HG03378 (cell line): ENCODE measurements at regions not wholly inside any gene's neighbourhood (a gene's known extent, or its start where the extent isn't known, plus 50 kb on each side); places are given as distances from the start of the nearest gene placed in this dataset.
A peak's percentile ranks its signal among the peaks of the same experiment; 100 is the strongest.

Experiments
- ATAC-seq: cut with Tn5 transposase; IDR thresholded peaks from one replicate; pipeline ENCODE4 v1.9.1; 2021; ENCODE audit warnings: mild to moderate bottlenecking, moderate library complexity; ENCODE audit not compliant: unreplicated experiment

DNA sequence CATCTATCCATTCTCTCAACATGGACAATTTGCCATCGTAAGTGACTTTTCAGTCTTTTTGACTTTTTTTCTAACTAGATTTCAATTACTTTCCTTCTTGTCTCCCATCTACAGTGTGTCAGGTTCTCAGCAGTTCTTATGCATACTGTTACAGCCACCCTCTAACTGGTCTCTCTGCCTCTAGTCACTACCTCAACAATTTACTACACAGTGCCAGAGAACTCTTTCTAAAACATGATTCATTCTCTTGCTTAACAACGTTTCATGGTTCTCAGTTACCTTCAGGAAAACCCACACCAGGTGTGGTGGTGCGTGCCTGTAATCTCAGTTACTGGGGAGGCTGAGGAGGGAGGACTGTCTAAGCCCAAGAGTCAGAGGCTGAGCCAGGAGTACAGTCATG is 95.4 kb downstream of the DIPK2A start:
- no peak for ATAC-seq

DNA sequence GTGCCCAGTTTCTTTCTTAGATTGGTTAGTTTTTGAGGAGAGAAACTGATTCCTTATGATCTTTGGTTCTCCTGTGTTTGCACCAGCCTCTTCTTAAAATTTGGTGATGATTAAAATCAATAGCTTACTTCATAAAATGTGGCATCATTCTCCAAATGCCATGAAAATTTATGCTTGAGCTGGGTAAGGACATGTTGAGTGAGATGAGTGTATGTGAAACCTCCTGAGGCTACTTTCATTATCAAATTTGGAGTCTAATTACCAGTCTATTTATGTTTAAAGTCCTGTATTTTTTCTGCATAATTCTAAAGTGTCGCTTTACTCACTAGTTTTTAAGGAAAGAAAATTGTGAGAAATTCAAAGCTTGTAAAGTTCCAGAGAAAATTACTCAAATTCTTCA is 102.1 kb downstream of the DIPK2A start:
- ATAC-seq, result no peak

DNA sequence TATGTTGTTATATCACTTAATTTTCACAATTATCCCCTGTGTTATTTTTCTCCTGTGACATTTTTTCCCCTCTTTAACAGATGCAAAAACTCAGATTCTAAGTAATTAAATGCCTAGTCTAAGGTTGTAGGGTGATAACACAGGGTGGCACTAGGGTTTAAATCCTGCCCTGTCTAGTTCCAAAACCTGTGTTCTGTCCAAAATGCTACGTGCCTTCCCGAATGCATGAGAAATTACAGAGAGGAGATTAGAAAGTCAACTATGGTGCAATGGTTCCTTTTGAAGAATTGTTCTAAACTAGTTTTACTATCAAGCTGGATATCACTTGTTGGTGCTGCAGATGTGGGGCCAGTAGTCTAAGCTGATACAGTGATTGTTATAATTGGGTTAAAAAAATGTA is 108.0 kb downstream of the DIPK2A start:
- no peak for ATAC-seq

DNA sequence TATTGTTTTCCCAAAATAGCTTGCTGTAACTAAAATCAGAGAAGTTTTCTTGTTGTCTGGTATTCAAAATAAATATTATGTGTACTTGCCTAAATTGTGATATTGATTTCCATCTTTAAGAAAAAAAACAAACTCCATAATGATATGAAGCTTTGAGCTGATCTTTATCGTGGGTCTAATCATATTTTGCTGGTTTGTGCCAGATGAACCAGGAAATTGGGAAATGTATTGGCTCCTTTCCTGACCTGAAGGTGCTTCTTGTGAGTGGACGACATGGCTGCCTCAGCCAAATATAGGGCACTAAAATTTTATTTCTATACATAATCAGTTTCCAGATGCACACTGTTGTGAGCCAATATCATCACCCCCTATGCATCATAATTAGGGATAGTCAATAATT is 113.3 kb downstream of the DIPK2A start:
- ATAC-seq, result no peak

DNA sequence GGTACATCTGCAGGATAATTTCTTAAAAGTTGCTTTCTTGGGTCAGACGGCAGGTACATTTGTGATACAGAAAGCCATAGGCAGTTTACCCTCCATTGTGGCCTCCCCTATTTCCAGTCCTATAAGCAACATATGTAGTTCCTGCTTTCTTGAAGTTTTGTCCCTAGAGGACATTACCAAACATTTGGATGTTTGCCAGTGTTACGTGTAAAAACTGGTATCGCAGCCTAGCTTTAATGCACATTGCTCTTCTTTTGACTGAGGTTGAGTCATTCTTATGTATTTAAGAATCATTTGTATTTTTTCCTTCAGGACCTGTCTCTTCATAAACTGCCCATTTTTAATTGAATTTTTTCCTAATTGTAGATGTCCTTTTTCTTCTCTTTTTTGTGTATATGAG is 114.3 kb downstream of the DIPK2A start:
- no peak for ATAC-seq

DNA sequence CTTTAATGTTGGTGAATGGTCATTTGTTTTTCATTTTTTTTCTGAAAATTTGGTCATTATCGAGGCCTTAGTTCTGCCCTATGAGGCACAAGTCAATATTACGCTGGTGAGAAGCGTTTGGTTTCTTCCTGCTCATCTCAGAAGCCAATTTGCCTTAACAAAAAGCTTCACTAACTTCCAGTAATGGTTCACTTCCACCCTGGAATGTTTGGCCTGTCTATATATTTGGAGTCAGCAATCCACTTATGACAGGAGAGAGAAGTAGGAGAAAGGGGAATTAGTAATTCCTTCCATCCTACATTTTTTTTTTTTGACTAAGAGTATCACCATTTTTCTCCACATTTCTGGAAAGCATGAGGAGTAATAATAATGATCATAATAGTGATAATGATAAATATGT is 124.4 kb downstream of the DIPK2A start:
- no peak for ATAC-seq

DNA sequence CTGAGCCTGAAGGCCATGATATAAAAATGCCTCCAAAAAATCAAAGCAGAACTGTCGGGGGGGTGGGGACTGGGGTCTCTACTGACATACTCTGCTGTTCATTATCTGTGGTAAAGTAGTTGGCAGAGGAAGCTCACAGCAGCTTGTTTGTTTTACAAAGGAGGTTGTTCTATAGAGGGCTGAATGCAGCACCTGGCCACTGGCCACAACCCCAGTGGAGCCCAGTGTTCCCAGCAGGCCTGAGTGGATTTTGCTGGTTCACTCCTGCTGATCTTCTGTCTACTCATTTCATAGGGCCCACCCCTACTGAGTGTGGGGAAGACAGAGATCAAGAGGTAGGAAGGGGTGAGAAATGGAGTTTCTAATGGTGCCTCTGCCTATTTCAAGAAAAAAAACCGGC is 125.5 kb downstream of the DIPK2A start:
- no peak for ATAC-seq

DNA sequence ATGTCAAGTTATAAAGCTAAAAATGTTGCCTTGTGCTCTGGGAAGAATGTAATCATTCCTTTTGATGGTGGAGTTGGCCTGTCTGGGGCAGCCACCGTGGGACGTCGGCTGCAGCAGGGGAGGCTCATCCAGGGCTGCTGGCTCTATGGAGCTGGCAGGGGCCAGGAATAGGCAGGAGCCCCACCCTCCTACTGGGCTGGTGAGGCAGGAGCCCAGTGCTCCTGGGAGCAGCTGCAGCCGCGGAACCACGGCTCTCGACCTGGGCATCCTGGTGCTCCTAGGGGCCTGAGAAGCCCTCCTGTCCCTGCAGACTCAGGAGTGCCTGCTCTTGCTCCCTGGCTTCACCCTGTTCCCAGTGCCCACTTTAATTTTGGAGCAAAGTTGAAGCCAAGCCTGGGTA is 127.1 kb downstream of the DIPK2A start:
- ATAC-seq, result no peak

DNA sequence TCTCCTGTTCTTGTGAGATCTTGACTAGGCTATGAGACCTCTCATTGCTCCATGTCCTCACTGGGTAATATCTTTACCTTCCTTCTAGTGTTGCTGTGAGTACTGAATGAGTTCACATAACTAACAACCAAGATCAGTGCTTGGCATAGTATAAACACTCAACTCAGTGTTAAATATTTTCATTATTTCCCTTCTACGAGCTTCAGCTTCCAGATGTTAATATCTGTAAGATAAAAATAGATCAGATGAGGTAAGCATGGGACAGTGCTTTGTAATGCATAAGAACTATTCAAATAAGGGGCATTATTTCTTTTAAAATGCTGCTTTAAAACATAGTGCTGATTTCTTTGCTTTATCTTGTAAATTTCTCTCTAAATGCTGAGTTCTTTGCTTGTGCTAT is 130.8 kb downstream of the DIPK2A start:
- no peak for ATAC-seq

DNA sequence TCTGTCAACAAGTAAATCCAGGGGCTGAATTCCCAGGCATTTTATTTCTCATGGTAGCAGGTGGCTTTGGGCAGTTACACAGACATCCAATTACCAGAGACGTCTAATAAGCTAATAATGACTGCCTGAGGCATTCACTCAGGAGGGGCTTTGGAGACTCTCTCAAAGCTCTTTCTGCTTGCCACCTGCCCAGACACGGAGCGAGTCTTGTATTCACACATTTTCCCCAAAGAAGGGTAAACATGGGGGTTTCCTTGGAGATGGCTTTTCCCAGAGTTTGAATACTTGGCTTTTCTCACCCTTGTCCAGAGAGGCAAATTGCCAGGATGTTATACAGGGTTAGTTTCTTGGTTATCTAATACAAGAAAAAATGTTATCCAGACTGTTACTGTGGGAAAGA is 132.6 kb downstream of the DIPK2A start:
- no peak for ATAC-seq

DNA sequence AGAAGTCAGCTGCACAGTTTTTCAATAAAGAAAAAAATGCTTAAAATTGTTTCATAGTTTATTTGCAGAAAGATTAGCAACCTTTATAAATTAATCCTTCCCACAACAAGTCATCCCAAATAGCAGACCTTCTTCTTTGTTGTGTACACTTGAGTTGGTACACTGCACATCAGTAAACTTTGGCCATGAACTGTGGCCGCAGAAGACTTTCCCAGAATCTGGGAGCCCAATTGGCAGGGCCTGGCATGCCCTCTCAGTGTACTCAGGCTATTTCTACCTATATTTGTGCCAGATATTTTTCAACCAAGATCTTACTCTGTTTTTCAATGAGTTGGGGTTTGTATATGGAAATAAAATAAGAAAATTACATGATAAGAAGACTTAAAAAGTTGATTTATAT is 133.1 kb downstream of the DIPK2A start:
- no peak for ATAC-seq

DNA sequence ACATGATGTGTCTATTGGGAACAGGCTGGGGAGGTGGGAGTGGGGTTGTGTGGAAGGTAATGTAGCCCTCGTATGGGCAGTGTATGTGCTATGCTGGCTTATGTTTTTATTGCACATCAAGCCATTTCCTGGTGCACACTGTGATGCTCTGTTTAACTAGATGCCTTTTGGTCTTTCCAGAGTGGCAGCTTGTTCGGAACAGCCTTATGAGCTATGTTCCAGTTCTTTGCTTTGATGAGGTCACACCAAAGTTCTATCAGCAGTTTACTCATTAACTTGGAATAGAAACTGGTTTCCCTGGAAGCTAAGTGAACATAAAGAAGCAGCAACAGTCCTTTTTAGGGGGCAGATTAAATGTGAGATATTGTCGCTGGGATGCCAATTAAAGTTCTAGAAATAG is 133.9 kb downstream of the DIPK2A start:
- ATAC-seq, result no peak

DNA sequence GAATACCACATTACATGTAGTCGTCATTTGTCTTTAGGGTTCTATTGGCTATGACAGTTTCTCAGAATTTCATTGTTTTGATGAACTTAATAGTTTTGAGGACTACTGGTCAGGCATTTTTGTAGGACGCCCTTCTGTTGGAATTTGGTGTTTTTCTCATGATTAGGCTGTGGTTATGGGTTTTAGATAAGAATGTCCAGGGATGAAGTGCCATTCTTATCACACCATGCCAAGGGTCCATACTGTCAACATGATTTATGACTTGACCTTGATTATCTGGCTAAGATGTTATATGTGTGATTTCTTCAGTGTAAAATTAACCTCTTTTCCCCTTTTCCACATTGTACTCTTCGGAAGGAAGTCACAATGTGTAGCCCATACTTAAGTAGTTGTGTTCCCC is 135.3 kb downstream of the DIPK2A start:
- no peak for ATAC-seq

DNA sequence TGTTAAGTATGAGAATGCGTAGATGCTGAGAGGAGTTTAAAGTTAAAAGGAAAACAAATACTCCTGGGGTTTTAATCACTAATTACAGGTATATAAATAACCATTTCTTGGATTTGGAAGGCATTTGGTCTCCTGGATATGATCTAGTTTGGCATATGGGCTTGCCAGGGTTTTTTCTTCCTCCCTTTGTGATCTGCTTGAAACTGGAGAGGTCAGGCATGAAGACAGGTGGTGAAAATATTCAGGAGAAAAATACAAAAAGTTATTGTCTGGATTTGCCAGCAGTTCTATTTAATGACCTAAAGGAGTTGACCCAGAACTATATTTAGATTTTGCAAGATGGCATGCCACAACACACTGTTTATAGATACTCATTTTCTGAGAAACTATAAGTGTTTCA is 136.3 kb downstream of the DIPK2A start:
- no peak for ATAC-seq

DNA sequence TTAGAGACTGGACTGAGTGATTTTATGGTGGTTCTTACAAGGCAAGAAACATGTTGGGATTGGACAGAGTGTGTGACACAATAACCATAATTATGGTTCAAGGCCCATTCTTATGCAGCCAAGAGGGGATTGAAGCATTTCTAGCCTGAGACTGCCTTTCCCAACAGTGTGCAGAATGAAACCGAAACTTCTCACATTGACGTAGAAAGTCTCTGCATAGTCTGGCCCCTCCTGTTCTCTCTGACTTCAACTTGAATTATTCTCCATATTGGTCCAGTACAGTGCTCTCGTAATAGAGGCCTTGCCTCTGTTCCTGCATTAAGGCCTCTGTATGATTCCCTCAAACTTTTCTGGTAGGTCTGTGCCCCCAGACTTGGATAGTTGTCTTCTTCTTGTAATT is 138.3 kb downstream of the DIPK2A start:
- ATAC-seq, result peak; percentile 92

DNA sequence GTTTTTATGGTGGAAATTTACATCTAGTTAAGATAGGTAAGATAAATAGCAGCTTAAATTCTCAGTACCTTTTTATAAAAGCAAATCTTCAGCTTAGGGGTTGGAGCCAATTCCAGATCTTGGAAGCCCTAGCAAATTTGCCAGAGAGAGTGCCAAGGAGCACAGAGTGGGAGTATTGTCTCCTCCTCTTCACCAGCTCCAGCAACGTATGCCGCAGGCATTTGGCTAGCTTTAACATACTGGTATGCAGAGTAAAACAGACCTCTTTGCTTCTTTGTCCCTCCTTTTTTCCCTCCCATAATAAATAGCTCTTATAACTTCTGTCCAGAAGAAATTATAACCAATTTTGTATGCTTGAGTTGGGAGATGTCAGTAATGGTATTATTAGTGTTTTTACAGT is 140.4 kb downstream of the DIPK2A start:
- no peak for ATAC-seq

DNA sequence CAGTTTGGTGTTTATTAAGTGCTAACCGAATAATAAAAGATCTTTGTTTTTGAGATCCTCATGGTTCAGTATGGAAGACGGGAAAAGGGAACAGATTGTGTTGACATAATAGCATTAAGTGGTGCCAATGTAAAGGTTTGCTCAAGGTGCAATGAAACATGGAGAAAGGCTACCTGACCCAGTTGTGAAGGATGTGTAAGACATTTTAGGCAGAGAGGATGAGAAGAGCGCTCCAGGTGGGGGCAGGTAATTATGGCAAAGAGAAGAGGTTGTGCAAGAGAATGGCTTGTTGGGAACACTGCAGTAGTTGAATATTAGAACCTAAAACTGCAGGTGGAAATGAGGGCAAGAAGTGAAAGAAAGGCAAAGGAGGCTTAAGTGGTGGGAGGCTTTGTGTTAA is 140.8 kb downstream of the DIPK2A start:
- ATAC-seq, result no peak

DNA sequence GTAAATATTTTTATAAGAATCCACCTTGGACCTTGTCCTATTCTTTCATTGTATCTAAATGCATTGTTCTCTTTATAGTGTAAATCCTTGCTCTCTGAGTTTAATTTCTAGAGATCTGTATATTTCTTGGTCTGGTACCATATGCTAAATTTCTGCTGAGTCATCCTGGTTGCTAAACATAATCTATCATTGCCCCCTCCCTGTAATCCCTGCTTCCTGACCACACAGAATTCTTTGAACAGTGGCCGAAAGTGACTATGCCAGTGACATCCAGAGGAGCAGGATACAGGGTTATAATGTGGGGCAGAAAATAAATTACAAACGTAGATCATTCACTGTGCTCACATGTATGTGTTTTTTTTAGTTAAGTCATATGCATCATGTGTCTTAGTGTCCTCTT is 143.1 kb downstream of the DIPK2A start:
- ATAC-seq, result no peak

DNA sequence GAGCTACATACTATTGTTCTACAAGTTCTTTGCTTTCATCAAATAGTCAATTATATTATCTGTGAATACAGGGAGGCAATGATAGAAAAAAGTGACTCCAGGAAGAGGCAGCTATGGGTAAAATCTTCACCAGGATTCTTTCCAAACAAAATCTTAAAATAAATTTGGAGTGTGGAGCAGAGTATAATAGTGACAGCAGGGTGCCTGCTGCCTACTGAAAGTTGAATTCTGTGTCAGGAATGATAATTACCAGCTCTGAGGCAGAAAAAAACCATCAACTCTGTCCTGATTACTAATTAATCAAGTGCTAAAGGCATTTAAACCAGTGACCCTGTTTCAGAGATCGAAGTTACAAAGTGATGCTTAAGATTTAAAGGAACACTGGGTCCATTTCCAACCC is 148.0 kb downstream of the DIPK2A start:
- no peak for ATAC-seq

DNA sequence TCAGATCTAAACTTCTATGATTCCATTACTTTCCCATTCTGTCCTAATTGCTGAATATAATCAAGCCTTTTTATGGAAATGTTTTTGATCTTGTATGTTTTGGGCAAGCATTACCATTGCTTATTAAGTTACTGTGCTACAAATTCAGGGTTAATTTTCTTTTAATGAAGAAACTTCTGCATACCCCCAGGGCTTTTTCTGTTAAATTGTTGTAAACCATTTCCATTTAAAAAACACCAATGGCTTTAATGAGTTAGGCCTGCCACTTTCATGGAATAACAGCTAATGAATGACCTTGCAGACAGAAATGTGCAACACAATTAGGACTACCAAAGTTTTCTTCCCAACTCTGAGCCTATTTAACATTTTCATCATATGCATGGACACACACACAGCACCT is 150.0 kb downstream of the DIPK2A start:
- ATAC-seq, result no peak

DNA sequence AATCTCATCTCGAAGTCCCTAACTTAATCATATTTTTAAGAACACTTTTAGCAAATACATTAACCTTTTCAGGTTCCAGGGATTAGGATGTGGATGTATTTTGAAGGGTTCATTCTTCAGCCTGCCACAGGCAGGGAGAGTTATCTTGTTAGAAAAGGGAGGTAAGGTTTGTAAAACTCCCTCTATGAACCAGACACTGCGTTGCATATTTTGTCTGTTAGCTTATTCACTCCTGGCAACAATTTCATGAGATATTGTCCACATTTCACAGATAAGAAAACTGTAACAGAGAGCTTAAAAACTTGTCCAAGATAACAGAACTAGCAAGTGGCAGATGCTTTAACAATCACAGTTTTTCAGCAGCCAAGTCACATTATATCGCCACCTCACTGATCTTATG is 155.4 kb downstream of the DIPK2A start:
- ATAC-seq, result no peak

DNA sequence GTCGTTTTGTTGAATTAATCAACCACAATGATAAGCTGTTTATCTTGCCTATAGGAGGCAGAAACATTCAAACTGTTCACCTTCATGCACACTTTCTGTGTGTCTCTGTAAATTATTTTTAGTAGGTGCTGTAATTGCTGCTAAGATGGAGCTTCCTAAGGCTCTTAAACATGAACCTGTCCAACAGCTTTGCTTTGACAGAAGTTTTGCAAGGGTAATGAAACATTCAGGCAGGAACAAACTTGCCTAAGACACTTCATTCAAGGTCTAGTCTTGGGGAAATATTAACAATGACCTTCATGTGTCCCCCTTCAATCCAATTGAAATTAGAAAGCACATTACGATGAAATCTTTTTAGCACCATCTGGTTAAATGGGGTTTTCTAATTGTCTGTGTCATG is 156.1 kb downstream of the DIPK2A start:
- peak; percentile 43 for ATAC-seq

DNA sequence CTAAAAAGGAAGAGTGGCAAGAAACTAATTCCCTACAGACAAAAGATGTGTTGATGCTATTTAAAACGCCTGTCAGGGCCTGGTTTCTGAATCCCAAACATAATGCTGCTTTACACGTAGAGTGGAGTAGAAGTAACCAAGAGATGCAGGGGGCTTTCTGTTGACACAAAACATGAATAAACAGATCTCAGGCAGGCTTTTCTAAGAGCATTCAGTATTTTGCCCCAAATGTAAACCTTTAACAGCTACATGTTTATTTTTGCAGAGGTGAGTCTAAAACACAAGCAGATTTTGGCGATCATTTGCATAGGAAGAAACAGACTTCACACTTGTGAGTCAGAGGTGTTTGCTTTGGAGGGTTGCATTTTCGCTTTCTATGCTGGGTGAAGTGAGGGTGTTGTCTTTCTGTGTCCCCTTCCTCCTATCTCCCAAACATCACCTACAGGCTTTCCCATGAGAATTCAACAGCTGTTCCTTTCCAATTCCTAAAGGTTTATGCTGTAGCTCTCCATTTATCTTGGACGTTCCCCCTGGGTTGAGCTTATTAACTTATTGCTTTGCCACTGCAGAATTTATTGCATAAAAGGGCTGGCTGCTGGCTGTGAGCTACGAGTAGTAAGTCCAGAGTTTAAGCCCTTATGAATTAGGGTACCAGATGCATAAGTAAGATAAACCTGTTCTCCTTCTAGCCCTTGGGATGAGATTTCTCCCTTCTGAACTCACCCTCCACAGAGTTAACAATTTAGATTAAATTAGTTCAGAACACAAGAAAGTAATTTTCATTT is 156.7 kb downstream of the DIPK2A start:
- peak; percentile 98 for ATAC-seq
